GM19025 (cell line): ENCODE measurements at regions not wholly inside any gene's neighbourhood (a gene's known extent, or its start where the extent isn't known, plus 50 kb on each side); places are given as distances from the start of the nearest gene placed in this dataset.

Experiments used
- ATAC-seq: cut with Tn5 transposase; IDR thresholded peaks from one replicate; pipeline ENCODE4 v1.9.1; 2021; ENCODE audit warnings: mild to moderate bottlenecking, low read depth, moderate library complexity; ENCODE audit not compliant: unreplicated experiment

GRCh38 chr1:218226005-218226404 is 59.1 kb upstream of the RRP15 start:
- ATAC-seq: no peak
